Activated naive CD4-positive, alpha-beta T cell treated with anti-CD3 and anti-CD28 coated beads for 36 hours (primary cell): ENCODE measurements at regions not wholly inside any gene's neighbourhood (a gene's known extent, or its start where the extent isn't known, plus 50 kb on each side); places are given as distances from the start of the nearest gene placed in this dataset.
"Not testable (repeated sequence)": the region's sequence is repeated elsewhere in the genome, so short reads cannot be mapped to it uniquely, and the experiment has no call there.

Experiments used
- CTCF ChIA-PET: fragments of 350-600 bp; sonication (Branson Sonifier 250); formaldehyde crosslinking; loops from one replicate; lab custom pipeline; 2021; ENCODE audit warnings: antibody characterized with exemption; lab: Charles Lee
- DNase-seq: peaks from one replicate; pipeline ENCODE4 v3.0.0-alpha.2; 2020
- H3K27ac Mint-ChIP-seq: one replicate; pipeline ENCODE4 v1.8.0; 2021; ENCODE audit warnings: mild to moderate bottlenecking, mixed read lengths
- H3K27me3 Mint-ChIP-seq: one replicate; pipeline ENCODE4 v1.8.0; 2021; ENCODE audit warnings: low read depth, mixed read lengths
- H3K36me3 Mint-ChIP-seq: one replicate; pipeline ENCODE4 v1.8.0; 2021; ENCODE audit warnings: low read depth, mixed read lengths
- H3K4me1 Mint-ChIP-seq: one replicate; pipeline ENCODE4 v1.8.0; 2021; ENCODE audit warnings: low read depth, mixed read lengths
- H3K4me3 Mint-ChIP-seq: one replicate; pipeline ENCODE4 v1.8.0; 2021; ENCODE audit warnings: mild to moderate bottlenecking, moderate library complexity, mixed read lengths
- H3K9me3 Mint-ChIP-seq: one replicate; pipeline ENCODE4 v1.8.0; 2021; ENCODE audit warnings: mixed read lengths
- intact Hi-C: fragments of 100-400 bp; cut with micrococcal nuclease; formaldehyde crosslinking; loops from one replicate; pipeline ENCODE4 v1.15.1; 2023

GRCh38 chr5:38692346-38692745 is 135.9 kb upstream of the LIFR start:
- no peaks in the 10 kb centered on the region for H3K9me3 Mint-ChIP-seq
- intact Hi-C loops, result no loop called here
- no peaks in the 10 kb centered on the region for H3K4me1 Mint-ChIP-seq
- H3K27ac Mint-ChIP-seq, result no peak overlapping the region
- CTCF ChIA-PET, result no interaction called here
- peaks cover 22% of the 10 kb centered on the region for H3K27me3 Mint-ChIP-seq
- DNase-seq, result no peak
- no peak overlapping the region for H3K4me3 Mint-ChIP-seq
- H3K36me3 Mint-ChIP-seq, result no peaks in the 10 kb centered on the region

- intact Hi-C loops, result no loop called here
- no peak overlapping the region for H3K27ac Mint-ChIP-seq
- H3K4me3 Mint-ChIP-seq, result no peak overlapping the region
- CTCF ChIA-PET, result no interaction called here
- H3K27me3 Mint-ChIP-seq, result peaks cover 20% of the 10 kb centered on the region
- no peaks in the 10 kb centered on the region for H3K9me3 Mint-ChIP-seq
- no peaks in the 10 kb centered on the region for H3K36me3 Mint-ChIP-seq
- H3K4me1 Mint-ChIP-seq, result no peaks in the 10 kb centered on the region
- no peak for DNase-seq
These were observed 136.5 kb upstream of the LIFR start for GRCh38 chr5:38692781-38693527.

- Mint-ChIP-seq H3K36me3 (no peaks in the 10 kb centered on the region), H3K27me3 (peaks cover 15% of the 10 kb centered on the region), H3K9me3 (no peaks in the 10 kb centered on the region), H3K27ac (no peak overlapping the region), H3K4me3 (no peak overlapping the region), H3K4me1 (no peaks in the 10 kb centered on the region)
- intact Hi-C loops, result no loop called here
- CTCF ChIA-PET, result no interaction called here
- no peak for DNase-seq
These were observed 138.8 kb upstream of the LIFR start for GRCh38 chr5:38695021-38695958.

- Mint-ChIP-seq H3K9me3 (no peaks in the 10 kb centered on the region), H3K27me3 (peaks cover 15% of the 10 kb centered on the region), H3K4me3 (no peak overlapping the region), H3K36me3 (no peaks in the 10 kb centered on the region), H3K27ac (no peak overlapping the region), H3K4me1 (no peaks in the 10 kb centered on the region)
- CTCF ChIA-PET, result no interaction called here
- DNase-seq, result no peak
- intact Hi-C loops, result no loop called here
These were observed 140.6 kb upstream of the LIFR start for GRCh38 chr5:38697013-38697412.

GRCh38 chr5:38705529-38705928 is 140.3 kb upstream of the OSMR start:
- CTCF ChIA-PET, H3K9me3 Mint-ChIP-seq, H3K4me3 Mint-ChIP-seq, intact Hi-C loops, H3K4me1 Mint-ChIP-seq, H3K27ac Mint-ChIP-seq, H3K36me3 Mint-ChIP-seq, DNase-seq, H3K27me3 Mint-ChIP-seq: not testable (repeated sequence)

DNA sequence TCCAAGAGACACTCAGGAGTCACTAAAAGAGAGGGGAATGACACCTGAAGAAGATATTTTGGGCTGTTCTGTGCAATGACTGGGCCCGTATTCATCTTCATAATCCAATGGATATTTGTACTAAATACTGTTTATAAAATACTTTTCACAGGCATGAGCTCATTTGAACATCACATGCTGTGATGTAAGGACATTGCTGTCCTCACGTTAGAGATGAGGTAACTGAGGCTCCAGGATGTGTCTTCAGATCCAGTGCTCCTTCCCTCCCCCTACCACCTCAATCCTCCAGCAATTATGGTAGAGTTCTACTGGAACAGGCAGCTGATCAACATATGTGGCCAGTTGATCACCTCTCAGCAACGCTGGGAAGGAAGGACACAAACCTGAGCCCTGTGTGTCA is 139.4 kb upstream of the OSMR start:
- H3K27ac Mint-ChIP-seq, result no peak overlapping the region
- no peaks in the 10 kb centered on the region for H3K9me3 Mint-ChIP-seq
- no peak overlapping the region for H3K4me3 Mint-ChIP-seq
- no peaks in the 10 kb centered on the region for H3K4me1 Mint-ChIP-seq
- no peak for DNase-seq
- H3K27me3 Mint-ChIP-seq, result peaks cover 2% of the 10 kb centered on the region
- H3K36me3 Mint-ChIP-seq, result no peaks in the 10 kb centered on the region
- intact Hi-C loops, result no loop called here
- CTCF ChIA-PET, result no interaction called here

DNA sequence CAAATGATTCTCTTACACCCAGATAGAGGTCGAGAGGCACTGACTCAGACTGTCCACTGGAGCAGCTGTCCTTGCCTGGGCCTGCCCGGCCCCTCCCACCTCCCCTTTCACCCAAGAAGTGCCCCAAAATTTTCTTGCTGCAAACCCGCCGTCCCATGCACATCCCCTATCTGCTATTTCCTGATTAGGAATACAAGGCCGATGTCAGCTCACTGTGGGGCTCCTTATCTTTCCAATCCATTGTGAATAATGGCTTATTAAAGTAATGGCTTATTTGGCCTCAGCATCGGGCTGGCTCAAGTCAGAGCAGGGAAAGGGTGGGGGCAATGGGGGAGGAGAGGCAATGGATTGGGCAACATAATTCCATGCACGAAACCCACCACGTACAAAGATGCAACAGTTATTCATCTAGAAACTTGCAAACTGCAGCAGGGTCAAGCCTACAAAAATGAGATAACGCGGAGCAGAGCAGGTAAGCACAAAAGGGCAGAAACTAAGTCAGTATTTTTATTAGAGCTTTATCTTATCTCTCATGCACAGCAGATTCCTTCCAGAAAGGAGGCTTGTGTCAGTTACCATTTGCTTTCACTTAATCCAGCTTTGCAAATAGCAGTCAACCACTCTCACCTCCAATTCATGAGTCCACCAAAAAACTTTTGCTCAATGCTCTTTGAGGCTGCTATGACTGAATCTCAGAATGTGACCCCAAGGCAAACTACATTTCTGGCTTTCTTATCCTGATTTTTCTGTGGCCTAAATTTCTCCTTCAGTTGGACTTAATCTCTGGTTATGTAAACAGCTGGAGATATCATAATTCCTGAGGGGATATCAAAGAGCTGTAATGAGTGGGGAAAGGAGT is 138.2 kb upstream of the OSMR start:
- intact Hi-C loops, result no loop called here
- CTCF ChIA-PET, result interaction anchor here (0.7 kb wide), 1 partner anchor 218 kb away, joined by 4 read pairs; no protein-coding TSS in a partner anchor
- H3K9me3 Mint-ChIP-seq, result no peaks in the 10 kb centered on the region
- no peaks in the 10 kb centered on the region for H3K36me3 Mint-ChIP-seq
- peaks cover 2% of the 10 kb centered on the region for H3K27me3 Mint-ChIP-seq
- no peak for DNase-seq
- H3K27ac Mint-ChIP-seq, result no peak overlapping the region
- H3K4me3 Mint-ChIP-seq, result no peak overlapping the region
- no peaks in the 10 kb centered on the region for H3K4me1 Mint-ChIP-seq

GRCh38 chr5:38709678-38710306 is 136.0 kb upstream of the OSMR start:
- no peaks in the 10 kb centered on the region for H3K36me3 Mint-ChIP-seq
- intact Hi-C loops, result no loop called here
- no peak overlapping the region for H3K27ac Mint-ChIP-seq
- H3K4me1 Mint-ChIP-seq, result no peaks in the 10 kb centered on the region
- H3K27me3 Mint-ChIP-seq, result peaks cover 3% of the 10 kb centered on the region
- H3K9me3 Mint-ChIP-seq, result no peaks in the 10 kb centered on the region
- no peak for DNase-seq
- CTCF ChIA-PET, result no interaction called here
- H3K4me3 Mint-ChIP-seq, result no peak overlapping the region

DNA sequence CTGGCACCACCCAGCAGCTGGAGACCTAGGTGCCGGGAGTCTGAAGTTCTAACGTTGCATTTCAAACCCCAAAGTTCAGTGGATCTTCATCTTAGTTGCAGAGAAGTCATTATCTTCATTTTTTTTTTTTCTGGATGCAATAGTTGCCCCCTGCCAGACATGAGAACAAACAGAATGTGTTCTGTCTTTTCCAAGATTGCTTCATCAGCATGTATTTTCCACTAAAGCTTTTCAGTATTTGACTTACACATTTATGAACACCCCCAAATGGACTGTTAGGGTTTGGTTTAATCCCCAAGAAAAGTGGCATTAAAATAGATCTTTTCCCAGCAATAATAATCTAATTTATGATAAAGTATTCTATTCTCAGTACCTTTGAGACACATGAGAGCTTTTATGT is 135.2 kb upstream of the OSMR start:
- Mint-ChIP-seq H3K9me3 (no peaks in the 10 kb centered on the region), H3K4me3 (no peak overlapping the region), H3K27me3 (peaks cover 3% of the 10 kb centered on the region), H3K36me3 (no peaks in the 10 kb centered on the region), H3K27ac (no peak overlapping the region), H3K4me1 (no peaks in the 10 kb centered on the region)
- CTCF ChIA-PET, result no interaction called here
- intact Hi-C loops, result no loop called here
- no peak for DNase-seq

- Mint-ChIP-seq H3K4me3 (no peak overlapping the region), H3K9me3 (no peaks in the 10 kb centered on the region), H3K4me1 (no peaks in the 10 kb centered on the region), H3K27me3 (peaks cover 3% of the 10 kb centered on the region), H3K36me3 (no peaks in the 10 kb centered on the region), H3K27ac (no peak overlapping the region)
- intact Hi-C loops, result no loop called here
- DNase-seq, result no peak
- CTCF ChIA-PET, result interaction anchor here (0.5 to 1.0 kb wide), 3 partner anchors 13 to 99 kb away, joined by 3 read pairs; no protein-coding TSS in a partner anchor
These were observed 133.4 kb upstream of the OSMR start for GRCh38 chr5:38712391-38712790.

- no peaks in the 10 kb centered on the region for H3K36me3 Mint-ChIP-seq
- H3K9me3 Mint-ChIP-seq, result no peaks in the 10 kb centered on the region
- no peak overlapping the region for H3K4me3 Mint-ChIP-seq
- H3K4me1 Mint-ChIP-seq, result no peaks in the 10 kb centered on the region
- no peak for DNase-seq
- no peak overlapping the region for H3K27ac Mint-ChIP-seq
- peaks cover 3% of the 10 kb centered on the region for H3K27me3 Mint-ChIP-seq
- CTCF ChIA-PET, result interaction anchor here (1.4 kb wide), 1 partner anchor 96 kb away, joined by 4 read pairs; no protein-coding TSS in a partner anchor
- intact Hi-C loops, result no loop called here
These were observed 131.6 kb upstream of the OSMR start for GRCh38 chr5:38714240-38714639.
